D721Med (cell line): ENCODE measurements at regions not wholly inside any gene's neighbourhood (a gene's known extent, or its start where the extent isn't known, plus 50 kb on each side); places are given as distances from the start of the nearest gene placed in this dataset.

ENCODE experiments used
- DNase-seq: peaks from one replicate; pipeline ENCODE4 v3.0.0; 2011; ENCODE audit warnings: low spot score; ENCODE audit not compliant: insufficient read length
- FAIRE-seq: peaks from 2 replicates; lab custom pipeline; 2011; peaks lifted over from hg19 to GRCh38; lab: Jason Lieb, UNC
- TF ChIP-seq, protein P1 (sequence below): IDR thresholded peaks from 2 replicates; pipeline ENCODE4 v1.5.1; 2012; ENCODE audit warnings: mild to moderate bottlenecking, control low read depth; ENCODE audit not compliant: insufficient read depth; ENCODE audit errors: missing control alignments

GRCh38 chr1:165147799-165148198 is 208.7 kb downstream of the LMX1A start:
- TF ChIP-seq, protein P1, sequence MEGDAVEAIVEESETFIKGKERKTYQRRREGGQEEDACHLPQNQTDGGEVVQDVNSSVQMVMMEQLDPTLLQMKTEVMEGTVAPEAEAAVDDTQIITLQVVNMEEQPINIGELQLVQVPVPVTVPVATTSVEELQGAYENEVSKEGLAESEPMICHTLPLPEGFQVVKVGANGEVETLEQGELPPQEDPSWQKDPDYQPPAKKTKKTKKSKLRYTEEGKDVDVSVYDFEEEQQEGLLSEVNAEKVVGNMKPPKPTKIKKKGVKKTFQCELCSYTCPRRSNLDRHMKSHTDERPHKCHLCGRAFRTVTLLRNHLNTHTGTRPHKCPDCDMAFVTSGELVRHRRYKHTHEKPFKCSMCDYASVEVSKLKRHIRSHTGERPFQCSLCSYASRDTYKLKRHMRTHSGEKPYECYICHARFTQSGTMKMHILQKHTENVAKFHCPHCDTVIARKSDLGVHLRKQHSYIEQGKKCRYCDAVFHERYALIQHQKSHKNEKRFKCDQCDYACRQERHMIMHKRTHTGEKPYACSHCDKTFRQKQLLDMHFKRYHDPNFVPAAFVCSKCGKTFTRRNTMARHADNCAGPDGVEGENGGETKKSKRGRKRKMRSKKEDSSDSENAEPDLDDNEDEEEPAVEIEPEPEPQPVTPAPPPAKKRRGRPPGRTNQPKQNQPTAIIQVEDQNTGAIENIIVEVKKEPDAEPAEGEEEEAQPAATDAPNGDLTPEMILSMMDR = no peak
- FAIRE-seq = peak; percentile 51
- no peak for DNase-seq

- DNase-seq = no peak
- peak; percentile 98 for FAIRE-seq
- TF ChIP-seq, protein P1 = peak; percentile 99
Measured at GRCh38 chr1:165144757-165145397, 211.6 kb downstream of the LMX1A start.

DNA sequence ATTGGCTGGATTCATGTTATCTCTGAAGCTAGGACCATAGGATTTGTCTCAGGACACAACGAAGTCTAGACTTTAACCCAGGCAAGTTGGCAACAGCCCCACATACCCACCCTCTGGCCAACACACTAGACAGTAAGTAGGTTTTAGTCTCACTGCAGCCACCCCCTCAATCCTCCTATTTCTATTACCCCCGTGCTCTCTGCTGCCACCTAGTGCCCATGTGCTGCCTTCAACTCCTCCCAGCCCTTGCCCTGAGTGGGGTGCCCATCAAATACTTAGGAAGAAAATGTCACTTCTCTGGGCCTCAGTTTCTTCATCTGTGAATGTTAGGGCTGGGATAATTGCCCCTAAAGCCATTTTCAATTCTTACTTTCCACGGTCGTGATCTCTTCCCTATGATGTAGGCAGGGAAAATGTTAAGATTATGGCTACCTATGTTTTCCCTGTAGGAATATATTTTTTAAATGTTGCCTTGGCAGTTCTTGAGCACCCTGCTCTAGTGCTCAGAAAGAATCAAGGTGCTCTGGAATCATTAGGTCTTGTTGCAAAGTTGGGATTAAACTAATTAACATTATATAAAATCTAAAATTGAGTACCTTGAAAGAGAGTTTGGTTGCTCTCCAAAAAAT is 213.0 kb downstream of the LMX1A start:
- DNase-seq (no peak), FAIRE-seq (no peak)
- TF ChIP-seq, protein P1 = peak; percentile 68

DNA sequence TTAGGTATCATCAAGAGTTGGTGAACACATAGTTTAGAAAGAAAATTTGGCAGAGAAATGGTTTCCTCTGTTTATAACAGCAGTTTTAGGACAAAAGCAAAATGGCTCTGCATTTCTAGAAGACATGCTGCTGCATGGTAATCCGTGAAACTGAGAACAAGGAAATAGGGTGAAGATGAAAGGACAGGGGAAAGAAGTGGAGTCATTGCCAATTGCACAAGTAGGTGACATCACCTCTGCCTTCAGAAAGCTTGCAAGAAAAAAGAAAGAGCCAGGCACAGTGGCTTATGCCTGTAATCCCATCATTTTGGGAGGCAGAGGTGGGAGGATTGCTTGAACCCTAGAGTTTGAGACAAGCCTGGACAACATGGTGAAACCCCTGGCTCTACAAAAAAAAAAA is 217.6 kb downstream of the LMX1A start:
- DNase-seq (no peak), FAIRE-seq (no peak)
- TF ChIP-seq, protein P1 = no peak

DNA sequence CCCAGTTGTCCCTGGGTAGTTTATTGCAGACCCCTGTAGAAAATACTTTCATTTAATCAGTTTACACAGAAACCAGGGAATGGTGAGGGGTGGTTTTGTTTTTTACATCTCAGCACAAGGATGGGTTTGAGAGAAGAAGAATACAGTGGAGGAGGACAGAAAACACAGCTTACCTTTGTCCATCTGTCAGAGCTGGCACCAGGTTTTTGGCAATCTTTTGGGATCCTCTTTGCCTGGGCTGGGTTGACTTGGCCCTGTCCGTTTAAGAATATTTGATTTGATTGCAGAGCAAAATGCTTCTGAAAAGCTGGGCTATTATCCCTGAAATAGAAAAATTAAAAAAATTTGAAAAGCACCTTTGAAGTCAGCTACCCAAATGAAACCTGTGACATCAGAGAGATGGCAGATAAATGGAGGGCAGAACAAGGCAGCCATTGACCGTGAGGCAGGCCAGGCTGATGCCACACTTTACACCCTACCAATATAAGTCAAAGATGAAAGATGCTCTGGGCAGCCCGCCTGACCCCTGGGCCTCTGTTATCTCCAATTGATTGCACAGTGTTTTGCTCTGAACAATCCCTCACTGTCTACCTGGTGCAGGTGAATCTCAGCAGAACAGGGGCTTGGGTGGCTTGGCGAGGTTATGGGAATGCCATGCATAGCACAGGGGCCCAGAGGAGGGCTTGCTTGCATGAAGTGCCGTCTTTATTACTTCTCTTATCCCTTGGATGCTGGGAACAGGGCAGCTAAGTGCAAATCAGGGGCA is 218.8 kb downstream of the LMX1A start:
- TF ChIP-seq, protein P1 = no peak
- no peak for FAIRE-seq
- no peak for DNase-seq

DNA sequence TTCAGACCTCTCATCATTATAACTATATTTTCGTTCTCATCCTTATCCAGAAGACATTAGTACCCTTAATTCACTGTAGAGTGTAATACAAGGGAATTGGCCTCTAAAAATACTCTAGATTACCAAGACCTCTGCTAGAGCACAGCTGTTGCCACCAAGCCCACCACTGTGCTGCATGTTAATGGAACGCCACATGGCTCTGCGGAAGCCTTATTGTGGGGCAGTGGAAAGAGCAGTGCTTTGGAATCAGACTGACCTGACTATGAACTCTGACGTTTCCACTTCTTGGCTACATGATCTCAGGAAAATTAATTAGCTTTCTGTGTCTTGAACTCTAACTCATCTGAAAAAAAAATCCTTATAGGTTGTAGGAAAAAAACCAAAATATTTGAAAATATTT is 222.1 kb downstream of the LMX1A start:
- DNase-seq (no peak), FAIRE-seq (no peak)
- TF ChIP-seq, protein P1 = no peak
